HUES6 (cell line): ENCODE measurements at regions not wholly inside any gene's neighbourhood (a gene's known extent, or its start where the extent isn't known, plus 50 kb on each side); places are given as distances from the start of the nearest gene placed in this dataset.

ENCODE experiments used
- H3K27ac ChIP-seq: 2 replicates; pipeline ENCODE4 v1.7.0; 2013; ENCODE audit warnings: low read depth, mild to moderate bottlenecking, low read length, inconsistent platforms
- H3K27me3 ChIP-seq: 2 replicates; pipeline ENCODE4 v1.6.1; 2013; ENCODE audit warnings: low read length; ENCODE audit not compliant: control insufficient read depth, insufficient read depth
- H3K36me3 ChIP-seq: 2 replicates; pipeline ENCODE4 v1.6.1; 2013; ENCODE audit warnings: low read length; ENCODE audit not compliant: control insufficient read depth, insufficient read depth
- H3K4me1 ChIP-seq: 2 replicates; pipeline ENCODE4 v1.6.1; 2013; ENCODE audit warnings: low read length; ENCODE audit not compliant: control insufficient read depth, insufficient read depth
- H3K4me3 ChIP-seq: 2 replicates; pipeline ENCODE4 v1.5.1; 2013; ENCODE audit warnings: low read depth, low read length
- H3K9ac ChIP-seq: one replicate; pipeline ENCODE4 v1.6.1; 2013; ENCODE audit warnings: mild to moderate bottlenecking, low read length
- H3K9me3 ChIP-seq: 2 replicates; pipeline ENCODE4 v1.6.1; 2013; ENCODE audit warnings: low read depth, low read length; ENCODE audit not compliant: control insufficient read depth, insufficient read depth

GRCh38 chr5:91264311-91265051, 118.6 kb downstream of the ARRDC3 start:
- H3K27ac ChIP-seq, result no peak overlapping the region
- peaks cover 7% of the 10 kb centered on the region for H3K4me1 ChIP-seq
- no peaks in the 10 kb centered on the region for H3K27me3 ChIP-seq
- no peak overlapping the region for H3K9ac ChIP-seq
- H3K36me3 ChIP-seq, result no peaks in the 10 kb centered on the region
- no peak overlapping the region for H3K4me3 ChIP-seq
- H3K9me3 ChIP-seq, result no peaks in the 10 kb centered on the region

- H3K27me3 ChIP-seq, result no peaks in the 10 kb centered on the region
- peaks cover 1% of the 10 kb centered on the region; the same call in 1 of the 2 replicates for H3K4me1 ChIP-seq
- no peaks in the 10 kb centered on the region for H3K9me3 ChIP-seq
- no peaks in the 10 kb centered on the region for H3K36me3 ChIP-seq
- H3K9ac ChIP-seq, result no peak overlapping the region
- H3K4me3 ChIP-seq, result no peak overlapping the region
- no peak overlapping the region for H3K27ac ChIP-seq
Observed at GRCh38 chr5:91263898-91264297, 119.2 kb downstream of the ARRDC3 start.

GRCh38 chr5:91257301-91257700, 125.8 kb downstream of the ARRDC3 start:
- no peak overlapping the region for H3K4me3 ChIP-seq
- H3K36me3 ChIP-seq, result no peaks in the 10 kb centered on the region
- no peaks in the 10 kb centered on the region for H3K9me3 ChIP-seq
- H3K27ac ChIP-seq, result no peak overlapping the region
- no peaks in the 10 kb centered on the region for H3K4me1 ChIP-seq
- H3K27me3 ChIP-seq, result no peaks in the 10 kb centered on the region
- no peak overlapping the region for H3K9ac ChIP-seq

- no peaks in the 10 kb centered on the region for H3K9me3 ChIP-seq
Observed at GRCh38 chr5:91256142-91256524, 127.0 kb downstream of the ARRDC3 start.

GRCh38 chr5:91255396-91256141, 127.5 kb downstream of the ARRDC3 start:
- Histone ChIP-seq H3K4me1 (no peaks in the 10 kb centered on the region), H3K27ac (no peak overlapping the region), H3K9me3 (no peaks in the 10 kb centered on the region), H3K36me3 (no peaks in the 10 kb centered on the region), H3K27me3 (no peaks in the 10 kb centered on the region), H3K9ac (no peak overlapping the region), H3K4me3 (no peak overlapping the region)

More at GRCh38 chr5:91256142-91256524, 127.0 kb downstream of the ARRDC3 start:
- Histone ChIP-seq H3K27ac (no peak overlapping the region), H3K4me3 (no peak overlapping the region), H3K27me3 (no peaks in the 10 kb centered on the region), H3K4me1 (no peaks in the 10 kb centered on the region), H3K36me3 (no peaks in the 10 kb centered on the region), H3K9ac (no peak overlapping the region)

GRCh38 chr5:91252916-91253315, 130.2 kb downstream of the ARRDC3 start:
- Histone ChIP-seq H3K36me3 (no peaks in the 10 kb centered on the region), H3K4me3 (no peak overlapping the region), H3K9ac (no peak overlapping the region), H3K9me3 (no peaks in the 10 kb centered on the region), H3K27ac (no peak overlapping the region), H3K4me1 (no peaks in the 10 kb centered on the region), H3K27me3 (no peaks in the 10 kb centered on the region)

GRCh38 chr5:91245871-91246270, 137.2 kb downstream of the ARRDC3 start:
- no peaks in the 10 kb centered on the region for H3K4me1 ChIP-seq
- no peaks in the 10 kb centered on the region for H3K27me3 ChIP-seq
- H3K27ac ChIP-seq, result no peak overlapping the region
- H3K36me3 ChIP-seq, result no peaks in the 10 kb centered on the region
- no peak overlapping the region for H3K4me3 ChIP-seq
- H3K9ac ChIP-seq, result no peak overlapping the region
- H3K9me3 ChIP-seq, result peaks cover 5% of the 10 kb centered on the region; the same call in 1 of the 2 replicates

- Histone ChIP-seq H3K9ac (no peak overlapping the region), H3K27me3 (no peaks in the 10 kb centered on the region), H3K36me3 (no peaks in the 10 kb centered on the region), H3K4me3 (no peak overlapping the region), H3K9me3 (peaks cover 5% of the 10 kb centered on the region; the same call in 1 of the 2 replicates), H3K4me1 (no peaks in the 10 kb centered on the region), H3K27ac (no peak overlapping the region)
Observed at GRCh38 chr5:91245074-91245452, 138.1 kb downstream of the ARRDC3 start.

GRCh38 chr5:91244380-91245073, 138.6 kb downstream of the ARRDC3 start:
- H3K27ac ChIP-seq, result no peak overlapping the region
- no peaks in the 10 kb centered on the region for H3K27me3 ChIP-seq
- H3K36me3 ChIP-seq, result no peaks in the 10 kb centered on the region
- peaks cover 5% of the 10 kb centered on the region; the same call in 1 of the 2 replicates for H3K9me3 ChIP-seq
- H3K4me3 ChIP-seq, result no peak overlapping the region
- H3K4me1 ChIP-seq, result no peaks in the 10 kb centered on the region
- no peak overlapping the region for H3K9ac ChIP-seq

GRCh38 chr5:91243852-91244251, 139.3 kb downstream of the ARRDC3 start:
- Histone ChIP-seq H3K27me3 (no peaks in the 10 kb centered on the region), H3K9ac (no peak overlapping the region), H3K4me1 (no peaks in the 10 kb centered on the region), H3K27ac (no peak overlapping the region), H3K36me3 (no peaks in the 10 kb centered on the region), H3K9me3 (peaks cover 5% of the 10 kb centered on the region; the same call in 1 of the 2 replicates), H3K4me3 (no peak overlapping the region)

- Histone ChIP-seq H3K4me1 (no peaks in the 10 kb centered on the region), H3K27ac (no peak overlapping the region), H3K9ac (no peak overlapping the region), H3K27me3 (no peaks in the 10 kb centered on the region), H3K4me3 (no peak overlapping the region), H3K36me3 (no peaks in the 10 kb centered on the region), H3K9me3 (peaks cover 5% of the 10 kb centered on the region; the same call in 1 of the 2 replicates)
Observed at GRCh38 chr5:91243286-91243685, 139.8 kb downstream of the ARRDC3 start.
